GM19023 (cell line): ENCODE measurements at regions not wholly inside any gene's neighbourhood (a gene's known extent, or its start where the extent isn't known, plus 50 kb on each side); places are given as distances from the start of the nearest gene placed in this dataset.

Experiments
- ATAC-seq: cut with Tn5 transposase; IDR thresholded peaks from one replicate; pipeline ENCODE4 v1.9.1; 2021; ENCODE audit warnings: mild to moderate bottlenecking, moderate library complexity; ENCODE audit not compliant: unreplicated experiment

- ATAC-seq: no peak
These were observed 287.3 kb upstream of the SP4 start for GRCh38 chr7:21140622-21141021.

GRCh38 chr7:21141476-21141875 is 286.4 kb upstream of the SP4 start:
- ATAC-seq: no peak

- no peak for ATAC-seq
These were observed 285.8 kb upstream of the SP4 start for GRCh38 chr7:21142081-21142480.

GRCh38 chr7:21146642-21147423 is 281.1 kb upstream of the SP4 start:
- ATAC-seq: no peak

GRCh38 chr7:21149809-21150208 is 278.1 kb upstream of the SP4 start:
- ATAC-seq: no peak

GRCh38 chr7:21154614-21155013 is 273.3 kb upstream of the SP4 start:
- ATAC-seq: no peak

- no peak for ATAC-seq
These were observed 268.4 kb upstream of the SP4 start for GRCh38 chr7:21159506-21159905.

GRCh38 chr7:21160401-21160800 is 267.5 kb upstream of the SP4 start:
- no peak for ATAC-seq

GRCh38 chr7:21167942-21168341 is 259.9 kb upstream of the SP4 start:
- ATAC-seq: no peak

- no peak for ATAC-seq
These were observed 258.0 kb upstream of the SP4 start for GRCh38 chr7:21169667-21170580.

GRCh38 chr7:21172800-21173199 is 255.1 kb upstream of the SP4 start:
- ATAC-seq: no peak

- no peak for ATAC-seq
These were observed 254.4 kb upstream of the SP4 start for GRCh38 chr7:21173436-21173835.

- ATAC-seq: no peak
These were observed 252.2 kb upstream of the SP4 start for GRCh38 chr7:21175714-21176113.

GRCh38 chr7:21184942-21185652 is 242.8 kb upstream of the SP4 start:
- no peak for ATAC-seq

GRCh38 chr7:21185653-21186265 is 242.1 kb upstream of the SP4 start:
- ATAC-seq: no peak

GRCh38 chr7:21191321-21192073 is 236.4 kb upstream of the SP4 start:
- no peak for ATAC-seq

GRCh38 chr7:21192657-21193056 is 235.2 kb upstream of the SP4 start:
- no peak for ATAC-seq

GRCh38 chr7:21193895-21194294 is 234.0 kb upstream of the SP4 start:
- ATAC-seq: no peak

GRCh38 chr7:21194936-21195335 is 232.9 kb upstream of the SP4 start:
- no peak for ATAC-seq

- ATAC-seq: no peak
These were observed 229.0 kb upstream of the SP4 start for GRCh38 chr7:21198921-21199320.
